GM23338 (cell line): ENCODE measurements at regions not wholly inside any gene's neighbourhood (a gene's known extent, or its start where the extent isn't known, plus 50 kb on each side); places are given as distances from the start of the nearest gene placed in this dataset.

Source experiments
- CREB1 ChIP-seq: fragments of 250-450 bp; sonication (Bioruptor Pico); IDR thresholded peaks from 2 replicates; pipeline ENCODE4 v1.5.0; 2020; ENCODE audit warnings: low read depth, mild to moderate bottlenecking, moderate library complexity
- CTCF ChIP-seq, 2 experiments: fragments of 200-600 bp in 1 of 2; sonication (generic) in 1 of 2; conservative IDR thresholded peaks; 2 replicates each; pipeline versions ENCODE4 v1.5.1 to v1.6.1; 2016 to 2017; ENCODE audit warnings: antibody characterized with exemption in 2 of 2, low read depth in 2 of 2, mild to moderate bottlenecking in 2 of 2, moderate library complexity in 1 of 2
- EZH2 ChIP-seq: fragments of 200-600 bp; sonication (generic); IDR thresholded peaks from one replicate; pipeline ENCODE4 v1.8.0; 2017; ENCODE audit warnings: antibody characterized with exemption, mild to moderate bottlenecking, low read depth; ENCODE audit not compliant: unreplicated experiment
- EZH2phosphoT487 ChIP-seq: fragments of 200-600 bp; sonication (generic); IDR thresholded peaks from one replicate; pipeline ENCODE4 v1.8.1; 2018; ENCODE audit warnings: antibody characterized with exemption; ENCODE audit not compliant: unreplicated experiment
- JUNB ChIP-seq: IDR thresholded peaks from one replicate; pipeline ENCODE4 v1.6.1; 2016; ENCODE audit warnings: antibody characterized with exemption; ENCODE audit not compliant: unreplicated experiment
- POLR2AphosphoS5 ChIP-seq: IDR thresholded peaks from 2 replicates; pipeline ENCODE4 v1.6.1; 2016; ENCODE audit warnings: antibody characterized with exemption, low read depth
- REST ChIP-seq: IDR thresholded peaks from one replicate; pipeline ENCODE4 v1.6.1; 2018; ENCODE audit warnings: antibody characterized with exemption; ENCODE audit not compliant: unreplicated experiment
- STAT1 ChIP-seq: IDR thresholded peaks from one replicate; pipeline ENCODE4 v1.6.1; 2016; ENCODE audit warnings: antibody characterized with exemption; ENCODE audit not compliant: unreplicated experiment
- ZNF114 ChIP-seq: fragments of 250-450 bp; sonication (Bioruptor Pico); IDR thresholded peaks from 2 replicates; pipeline ENCODE4 v1.5.0; 2020; ENCODE audit warnings: mild to moderate bottlenecking, moderate library complexity
- ZNF331 ChIP-seq: fragments of 250-450 bp; sonication (Bioruptor Pico); IDR thresholded peaks from 2 replicates; pipeline ENCODE4 v1.5.0; 2020; ENCODE audit warnings: low read depth, mild to moderate bottlenecking, moderate library complexity

GRCh38 chr14:38078393-38078792 lies 129.3 kb upstream of the SSTR1 start:
- TF ChIP-seq REST, result no peak
- TF ChIP-seq CTCF (conservative IDR thresholded peaks at IDR 0.05; ENCODE audit: low read depth in 2 of 2), result no peak
- TF ChIP-seq JUNB, result no peak
- TF ChIP-seq EZH2, result no peak
- TF ChIP-seq POLR2AphosphoS5, result no peak
- TF ChIP-seq CREB1 (CRISPR knock-in tag), result no peak
- TF ChIP-seq ZNF331 (CRISPR knock-in tag), result no peak
- TF ChIP-seq EZH2phosphoT487, result no peak
- no peak for TF ChIP-seq ZNF114 (CRISPR knock-in tag)
- TF ChIP-seq STAT1, result no peak
